Tibial artery (tissue), 4 donors: ENCODE measurements at regions not wholly inside any gene's neighbourhood (a gene's known extent, or its start where the extent isn't known, plus 50 kb on each side); places are given as distances from the start of the nearest gene placed in this dataset.

ENCODE experiments used
- DNase-seq, 2 donors: peaks; one replicate each; pipeline ENCODE4 v3.0.0-alpha.2; 2019
- H3K27ac ChIP-seq, 2 donors: fragments of 200-600 bp; sonication (generic) in 1 of 2; 1 replicate in 1 of 2; 2 replicates in 1 of 2; pipeline ENCODE4 v1.5.1; 2018 to 2019; ENCODE audit warnings: mild to moderate bottlenecking in 1 of 2
- H3K27me3 ChIP-seq, 2 donors: fragments of 200-600 bp; sonication (generic) in 1 of 2; one replicate each; pipeline versions ENCODE4 v1.5.1 to v1.6.0; 2016 to 2019
- H3K36me3 ChIP-seq, 3 donors: fragments of 200-600 bp; sonication (generic) in 2 of 3; one replicate each; pipeline ENCODE4 v1.5.1; 2016 to 2019; ENCODE audit warnings: mild to moderate bottlenecking in 2 of 3
- H3K4me1 ChIP-seq, 4 donors: fragments of 200-600 bp; sonication (generic) in 2 of 4; 1 replicate in 3 of 4; 2 replicates in 1 of 4; pipeline ENCODE4 v1.5.1; 2016 to 2019
- H3K4me3 ChIP-seq, 2 donors: fragments of 200-600 bp; sonication (generic) in 1 of 2; 1 replicate in 1 of 2; 2 replicates in 1 of 2; pipeline ENCODE4 v1.5.1; 2018 to 2019; ENCODE audit warnings: mild to moderate bottlenecking in 2 of 2
- H3K9me3 ChIP-seq, 3 donors: fragments of 200-600 bp; sonication (generic) in 1 of 3; one replicate each; pipeline ENCODE4 v1.5.1; 2016 to 2019
- CTCF ChIP-seq, 2 experiments: fragments of 200-600 bp in 1 of 2; fragments of 450-650 bp in 1 of 2; IDR thresholded peaks; one replicate each; pipeline ENCODE4 v1.5.1; 2017 to 2019; ENCODE audit warnings: antibody characterized with exemption in 2 of 2, mild to moderate bottlenecking in 1 of 2, moderate library complexity in 1 of 2
- intact Hi-C: fragments of 100-400 bp; cut with DNase I; formaldehyde crosslinking; loops from one replicate; pipeline ENCODE4 v1.15.0; 2023; ENCODE audit warnings: low total_unique reads

- TF ChIP-seq CTCF (IDR thresholded peaks at IDR 0.05): no peak
- no peak for DNase-seq
- no peaks in the 10 kb centered on the region for H3K36me3 ChIP-seq
- no peak overlapping the region for H3K27ac ChIP-seq
- no peaks in the 10 kb centered on the region for H3K4me1 ChIP-seq
- H3K4me3 ChIP-seq: no peak overlapping the region
- no peaks in the 10 kb centered on the region for H3K9me3 ChIP-seq
- H3K27me3 ChIP-seq: no peaks in the 10 kb centered on the region
- intact Hi-C loops: no loop called here
Observed at GRCh38 chr4:123945301-123945700, 548.7 kb downstream of the SPRY1 start.

- TF ChIP-seq CTCF (IDR thresholded peaks at IDR 0.05): no peak
- H3K4me1 ChIP-seq: no peaks in the 10 kb centered on the region
- H3K9me3 ChIP-seq: no peaks in the 10 kb centered on the region
- no peak overlapping the region for H3K27ac ChIP-seq
- no peaks in the 10 kb centered on the region for H3K36me3 ChIP-seq
- H3K4me3 ChIP-seq: no peak overlapping the region
- H3K27me3 ChIP-seq: no peaks in the 10 kb centered on the region
- intact Hi-C loops: no loop called here
- DNase-seq: no peak
Observed at GRCh38 chr4:123950530-123950929, 553.9 kb downstream of the SPRY1 start.

- H3K4me3 ChIP-seq: no peak overlapping the region
- no peaks in the 10 kb centered on the region for H3K36me3 ChIP-seq
- no peaks in the 10 kb centered on the region for H3K4me1 ChIP-seq
- no peaks in the 10 kb centered on the region for H3K27me3 ChIP-seq
- H3K27ac ChIP-seq: no peak overlapping the region
- intact Hi-C loops: no loop called here
- DNase-seq: no peak
- H3K9me3 ChIP-seq: no peaks in the 10 kb centered on the region
- no peak for TF ChIP-seq CTCF (IDR thresholded peaks at IDR 0.05)
Observed at GRCh38 chr4:123952530-123953274, 556.1 kb downstream of the SPRY1 start.

GRCh38 chr4:123953566-123953965 is 557.0 kb downstream of the SPRY1 start:
- intact Hi-C loops: no loop called here

GRCh38 chr4:123954220-123954619 is 557.6 kb downstream of the SPRY1 start:
- no peak overlapping the region for H3K4me3 ChIP-seq
- H3K27ac ChIP-seq: no peak overlapping the region
- no peaks in the 10 kb centered on the region for H3K4me1 ChIP-seq
- no peak for DNase-seq
- H3K36me3 ChIP-seq: no peaks in the 10 kb centered on the region
- no peaks in the 10 kb centered on the region for H3K27me3 ChIP-seq
- no peaks in the 10 kb centered on the region for H3K9me3 ChIP-seq
- intact Hi-C loops: no loop called here
- TF ChIP-seq CTCF (IDR thresholded peaks at IDR 0.05): no peak

More at GRCh38 chr4:123953566-123953965, 557.0 kb downstream of the SPRY1 start:
- no peaks in the 10 kb centered on the region for H3K36me3 ChIP-seq
- H3K4me1 ChIP-seq: no peaks in the 10 kb centered on the region
- H3K9me3 ChIP-seq: no peaks in the 10 kb centered on the region
- DNase-seq: no peak
- H3K27ac ChIP-seq: no peak overlapping the region
- no peaks in the 10 kb centered on the region for H3K27me3 ChIP-seq
- no peak overlapping the region for H3K4me3 ChIP-seq
- TF ChIP-seq CTCF (IDR thresholded peaks at IDR 0.05): no peak
